T-helper 1 cell treated with Interleukin-12 subunit alpha and Interleukin-12 subunit beta and Interleukin-4 antibody, amounts not matched to agents 30 μg/mL and 1 μg/mL, for 36 hours (primary cell): ENCODE measurements at regions not wholly inside any gene's neighbourhood (a gene's known extent, or its start where the extent isn't known, plus 50 kb on each side); places are given as distances from the start of the nearest gene placed in this dataset.

Source experiments
- H3K27ac Mint-ChIP-seq: one replicate; pipeline ENCODE4 v1.8.0; 2021; ENCODE audit warnings: mild to moderate bottlenecking, mixed read lengths
- H3K27me3 Mint-ChIP-seq: one replicate; pipeline ENCODE4 v1.8.0; 2021; ENCODE audit warnings: low read depth, mixed read lengths
- H3K36me3 Mint-ChIP-seq: one replicate; pipeline ENCODE4 v1.8.0; 2021; ENCODE audit warnings: low read depth, mixed read lengths
- H3K4me1 Mint-ChIP-seq: one replicate; pipeline ENCODE4 v1.8.0; 2021; ENCODE audit warnings: low read depth, mixed read lengths
- H3K4me3 Mint-ChIP-seq: one replicate; pipeline ENCODE4 v1.8.0; 2021; ENCODE audit warnings: mild to moderate bottlenecking, moderate library complexity, mixed read lengths
- H3K9me3 Mint-ChIP-seq: one replicate; pipeline ENCODE4 v1.8.0; 2021; ENCODE audit warnings: mixed read lengths

DNA sequence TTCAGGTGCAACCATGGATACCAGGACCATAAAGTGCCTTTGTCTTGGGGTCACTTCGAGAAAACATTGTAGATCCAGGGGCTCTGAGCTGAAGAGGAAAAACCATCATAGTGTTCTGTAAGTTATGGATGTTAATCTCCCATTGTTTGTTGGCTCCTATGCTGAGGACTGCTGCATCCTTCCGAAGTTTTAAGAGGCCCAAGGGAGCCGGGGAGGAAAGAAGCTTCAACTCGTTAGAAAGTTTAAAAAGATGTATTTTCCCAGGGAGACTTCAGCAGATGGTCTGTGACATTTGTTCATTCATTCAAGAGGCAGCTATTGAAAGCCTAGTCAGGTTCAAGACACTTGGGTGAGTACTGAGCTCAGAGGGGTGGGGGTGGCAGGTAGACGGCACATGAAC, 378.8 kb upstream of the TBX3 start:
- peaks cover 3% of the 10 kb centered on the region for H3K9me3 Mint-ChIP-seq
- no peak overlapping the region for H3K27ac Mint-ChIP-seq
- H3K36me3 Mint-ChIP-seq = no peaks in the 10 kb centered on the region

DNA sequence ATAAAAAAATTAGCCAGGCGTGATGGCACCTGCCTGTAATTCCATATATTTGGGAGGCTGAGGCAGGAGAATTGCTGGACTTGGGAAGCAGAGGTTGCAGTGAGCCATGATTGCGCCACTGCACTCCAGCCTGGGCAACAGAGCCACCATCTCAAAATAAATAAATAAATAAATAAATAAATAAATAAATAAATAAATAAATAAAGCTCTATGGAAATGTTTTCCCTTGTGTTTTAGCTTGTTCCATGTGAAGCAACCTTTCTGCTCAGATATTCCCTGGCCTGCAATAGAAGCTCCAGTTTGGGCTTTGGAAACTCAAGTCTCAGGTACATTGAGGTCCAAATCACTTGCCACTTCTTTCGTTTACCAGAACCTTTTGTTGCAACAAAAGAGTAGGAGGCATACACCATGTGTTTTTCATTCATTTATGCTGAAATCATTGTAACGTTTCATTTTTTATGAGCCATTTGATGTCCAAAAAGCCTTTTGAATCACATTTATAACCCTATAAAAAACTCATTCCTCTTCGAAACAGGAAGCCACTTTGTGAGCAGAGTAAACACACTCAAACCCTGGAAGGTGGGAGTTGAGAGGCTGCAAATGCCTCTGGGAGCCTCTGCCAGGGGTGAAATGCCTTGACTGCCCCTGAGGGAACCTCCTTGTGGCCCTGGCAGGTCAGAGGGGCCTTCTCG, 376.6 kb upstream of the TBX3 start:
- no peaks in the 10 kb centered on the region for H3K4me1 Mint-ChIP-seq
- H3K4me3 Mint-ChIP-seq = no peak overlapping the region
- no peak overlapping the region for H3K27ac Mint-ChIP-seq
- no peaks in the 10 kb centered on the region for H3K27me3 Mint-ChIP-seq
- no peaks in the 10 kb centered on the region for H3K36me3 Mint-ChIP-seq
- H3K9me3 Mint-ChIP-seq = no peaks in the 10 kb centered on the region

More for the DNA sequence above, 378.8 kb upstream of the TBX3 start:
- Mint-ChIP-seq H3K4me1 (no peaks in the 10 kb centered on the region), H3K4me3 (no peak overlapping the region), H3K27me3 (no peaks in the 10 kb centered on the region)

DNA sequence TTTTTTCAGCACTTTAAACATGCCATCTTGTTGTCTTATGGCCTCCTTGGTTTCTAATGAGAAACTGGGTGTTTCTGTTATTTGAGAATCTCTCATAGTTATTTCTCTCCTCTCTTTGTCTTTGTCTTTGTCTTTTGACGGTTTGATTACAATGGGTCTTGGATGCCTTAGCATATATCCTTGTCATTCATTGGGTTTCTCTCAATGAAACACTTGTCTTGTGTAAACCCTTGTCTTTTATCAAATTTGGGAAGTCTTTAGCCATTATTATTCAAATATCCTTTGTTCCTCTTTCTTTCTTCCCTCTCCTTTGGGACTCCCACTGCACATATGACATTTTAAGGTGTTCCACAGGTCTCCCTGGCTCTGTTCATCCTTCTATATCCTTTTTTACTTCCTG, 373.5 kb upstream of the TBX3 start:
- Mint-ChIP-seq H3K36me3 (no peaks in the 10 kb centered on the region), H3K4me3 (no peak overlapping the region), H3K9me3 (no peaks in the 10 kb centered on the region), H3K4me1 (no peaks in the 10 kb centered on the region), H3K27me3 (no peaks in the 10 kb centered on the region), H3K27ac (no peak overlapping the region)

DNA sequence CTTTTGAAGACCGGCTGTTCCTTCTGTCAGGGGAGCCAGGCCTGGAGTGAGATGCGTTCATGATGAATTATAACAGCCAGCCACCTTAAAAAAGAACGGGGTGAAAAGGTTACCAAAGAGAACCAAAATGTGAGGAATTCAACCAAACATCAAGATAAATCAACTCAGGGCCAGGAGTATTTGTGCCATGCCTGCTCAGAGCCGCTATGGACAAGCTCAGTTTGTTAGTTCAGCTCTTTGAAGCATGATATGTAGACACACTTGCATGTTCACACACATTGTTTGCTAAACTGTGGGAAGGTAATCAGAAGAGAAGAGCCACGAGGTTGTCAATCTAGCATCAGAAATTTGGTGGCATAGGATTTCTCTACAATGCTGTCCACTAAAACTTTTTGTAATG, 367.4 kb upstream of the TBX3 start:
- no peaks in the 10 kb centered on the region for H3K4me1 Mint-ChIP-seq

DNA sequence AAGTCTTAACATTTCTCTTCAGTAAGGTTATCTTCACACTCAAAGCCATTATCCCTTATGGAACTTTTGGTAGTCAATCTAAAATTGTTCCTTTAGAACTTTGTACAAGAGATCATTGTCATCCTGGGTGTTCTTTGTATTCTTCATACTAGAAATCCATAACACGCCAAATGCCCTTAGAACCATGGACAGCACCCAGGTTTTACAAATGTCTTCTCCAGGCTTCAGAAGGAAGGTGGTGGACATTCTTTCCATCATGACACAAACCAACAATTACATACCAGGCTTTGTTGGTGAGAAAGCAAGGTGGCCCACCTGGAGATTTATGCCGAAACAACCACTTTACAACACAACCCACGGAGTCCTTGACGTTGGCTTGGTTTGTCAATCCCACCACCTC, 365.6 kb upstream of the TBX3 start:
- no peaks in the 10 kb centered on the region for H3K27me3 Mint-ChIP-seq
- no peak overlapping the region for H3K27ac Mint-ChIP-seq
- no peak overlapping the region for H3K4me3 Mint-ChIP-seq
- H3K9me3 Mint-ChIP-seq = no peaks in the 10 kb centered on the region
- H3K36me3 Mint-ChIP-seq = no peaks in the 10 kb centered on the region
- H3K4me1 Mint-ChIP-seq = no peaks in the 10 kb centered on the region

More for the DNA sequence above, 367.4 kb upstream of the TBX3 start:
- H3K27ac Mint-ChIP-seq = no peak overlapping the region
- H3K36me3 Mint-ChIP-seq = no peaks in the 10 kb centered on the region
- no peak overlapping the region for H3K4me3 Mint-ChIP-seq
- H3K9me3 Mint-ChIP-seq = no peaks in the 10 kb centered on the region
- no peaks in the 10 kb centered on the region for H3K27me3 Mint-ChIP-seq

DNA sequence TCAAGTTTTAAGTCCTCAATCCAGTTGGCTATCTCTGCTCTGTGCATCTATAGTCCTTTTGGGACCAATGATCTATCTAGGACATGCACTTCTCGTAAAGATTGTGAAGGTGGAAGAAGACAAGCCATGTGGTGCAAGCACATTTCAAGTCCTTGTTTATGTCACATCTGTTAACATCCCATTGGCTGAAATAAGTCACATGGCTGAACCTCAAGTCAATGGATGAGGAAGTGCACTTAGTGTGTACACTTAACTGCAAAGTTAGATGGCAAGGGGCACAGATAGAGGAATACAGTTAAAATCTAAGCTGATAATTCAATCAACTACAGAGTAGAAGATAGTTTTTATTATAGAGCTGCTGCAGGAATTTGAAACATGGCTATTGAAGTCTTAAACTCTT, 362.8 kb upstream of the TBX3 start:
- Mint-ChIP-seq H3K9me3 (no peaks in the 10 kb centered on the region), H3K36me3 (no peaks in the 10 kb centered on the region), H3K4me1 (no peaks in the 10 kb centered on the region), H3K27me3 (no peaks in the 10 kb centered on the region), H3K4me3 (no peak overlapping the region), H3K27ac (no peak overlapping the region)

DNA sequence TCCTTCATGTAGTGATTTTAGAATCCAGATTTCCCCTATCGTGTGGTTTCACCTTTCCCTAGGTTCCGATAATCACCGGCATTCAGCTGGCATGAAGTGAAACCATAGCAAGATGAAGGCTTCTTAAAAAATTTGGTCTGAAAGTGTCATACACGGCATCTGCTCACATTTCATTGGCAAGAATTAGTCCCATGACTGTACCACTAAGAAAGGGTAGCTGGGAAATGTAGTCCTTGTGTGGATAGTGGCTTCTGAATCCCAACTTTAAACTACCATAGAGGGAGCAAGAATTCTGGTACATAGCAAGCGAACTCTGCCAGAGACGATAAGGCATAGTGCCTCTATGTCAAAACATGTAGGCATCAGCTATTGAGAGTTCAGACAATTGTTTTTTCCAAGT, 360.1 kb upstream of the TBX3 start:
- Mint-ChIP-seq H3K36me3 (no peaks in the 10 kb centered on the region), H3K27ac (no peak overlapping the region), H3K4me1 (no peaks in the 10 kb centered on the region), H3K9me3 (no peaks in the 10 kb centered on the region), H3K27me3 (no peaks in the 10 kb centered on the region), H3K4me3 (no peak overlapping the region)

DNA sequence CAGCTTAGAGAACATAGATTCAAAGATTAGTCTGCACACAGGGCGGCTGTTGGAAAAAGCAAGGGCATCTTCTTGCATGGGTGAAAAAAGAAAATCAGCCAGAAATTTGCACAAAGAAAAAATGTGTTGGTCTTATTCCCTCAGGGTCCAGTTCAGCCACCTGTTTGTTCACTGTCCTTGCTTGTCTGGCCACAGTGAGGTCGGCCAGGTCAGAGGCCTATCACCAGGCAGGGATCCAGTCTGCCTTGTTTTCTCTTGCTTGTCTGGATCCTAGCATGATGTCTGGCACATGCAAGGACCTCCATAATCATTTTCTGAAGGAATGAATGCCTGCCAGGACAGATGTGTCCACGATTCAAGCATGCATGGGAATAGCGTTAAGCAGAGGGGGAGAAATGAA, 359.1 kb upstream of the TBX3 start:
- Mint-ChIP-seq H3K27me3 (no peaks in the 10 kb centered on the region), H3K36me3 (no peaks in the 10 kb centered on the region), H3K9me3 (no peaks in the 10 kb centered on the region), H3K27ac (no peak overlapping the region), H3K4me1 (no peaks in the 10 kb centered on the region), H3K4me3 (no peak overlapping the region)

DNA sequence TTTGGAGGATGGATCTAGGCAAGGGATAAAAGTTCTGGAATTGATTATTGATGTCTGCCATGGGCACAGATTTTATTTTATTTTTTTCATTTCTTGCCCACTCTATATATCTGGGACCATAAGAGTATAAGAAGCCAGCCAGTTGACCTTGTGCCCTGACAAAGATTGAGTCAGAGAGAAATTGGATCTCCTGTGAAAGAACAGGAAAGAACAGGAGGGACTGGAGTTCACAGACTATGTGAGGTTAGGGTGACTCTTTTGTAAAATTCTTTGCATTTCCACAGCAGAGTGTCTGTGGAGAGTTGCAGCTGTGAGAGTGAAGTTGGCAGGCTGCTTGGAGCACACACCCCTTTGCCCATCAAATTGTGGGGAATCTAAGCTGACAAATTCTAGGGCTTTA, 358.4 kb upstream of the TBX3 start:
- Mint-ChIP-seq H3K4me1 (no peaks in the 10 kb centered on the region), H3K27ac (no peak overlapping the region), H3K36me3 (no peaks in the 10 kb centered on the region), H3K4me3 (no peak overlapping the region), H3K27me3 (no peaks in the 10 kb centered on the region), H3K9me3 (no peaks in the 10 kb centered on the region)

DNA sequence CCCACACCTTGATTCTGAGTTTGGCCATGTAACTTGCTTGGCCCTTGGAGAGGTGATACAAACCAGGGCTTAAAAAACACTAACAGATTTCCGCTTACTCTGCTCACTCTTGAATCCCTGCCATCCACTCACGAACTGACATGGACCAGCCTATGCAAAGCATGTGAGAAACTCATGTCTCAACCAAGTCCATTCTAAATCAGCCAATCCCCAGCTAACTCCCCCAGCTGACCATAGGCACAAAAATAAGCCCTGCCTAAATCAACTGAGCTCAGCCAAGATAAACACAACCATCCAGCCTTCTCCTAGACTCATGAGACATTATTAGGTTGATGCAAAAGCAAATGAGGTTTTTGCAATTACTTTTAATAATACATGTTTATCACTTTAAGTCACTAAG, 353.9 kb upstream of the TBX3 start:
- H3K36me3 Mint-ChIP-seq = no peaks in the 10 kb centered on the region
- H3K27me3 Mint-ChIP-seq = no peaks in the 10 kb centered on the region
- H3K27ac Mint-ChIP-seq = no peak overlapping the region
- H3K4me3 Mint-ChIP-seq = no peak overlapping the region
- no peaks in the 10 kb centered on the region for H3K9me3 Mint-ChIP-seq
- no peaks in the 10 kb centered on the region for H3K4me1 Mint-ChIP-seq

DNA sequence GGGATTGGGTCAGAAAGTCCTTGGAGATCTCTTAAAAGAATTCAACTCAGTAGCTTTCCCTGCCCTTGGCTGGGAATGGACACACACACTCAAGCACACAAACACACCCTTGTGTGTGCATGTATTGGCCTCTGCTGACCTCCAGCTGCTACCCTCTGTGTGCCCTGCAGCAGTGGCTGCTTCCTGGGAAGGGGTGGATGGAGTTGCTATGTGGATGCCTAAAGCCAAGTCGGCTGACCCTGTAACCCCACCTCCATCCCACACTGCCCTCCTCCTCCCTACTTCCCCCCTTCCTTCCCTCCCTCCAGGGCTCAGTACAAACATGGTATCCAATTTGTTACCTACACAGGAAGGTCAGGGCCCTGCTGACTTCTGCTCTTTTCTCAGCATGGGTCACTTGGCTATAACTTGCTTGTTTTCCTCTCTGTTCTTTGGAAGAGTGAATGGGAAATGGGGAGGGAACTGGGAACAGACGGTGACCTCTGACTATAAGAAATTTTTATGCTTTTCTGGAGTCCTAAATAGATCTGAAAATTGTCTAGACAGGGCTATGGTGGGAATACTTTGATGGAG, 351.6 kb upstream of the TBX3 start:
- Mint-ChIP-seq H3K4me1 (no peaks in the 10 kb centered on the region), H3K4me3 (no peak overlapping the region), H3K36me3 (no peaks in the 10 kb centered on the region), H3K27ac (no peak overlapping the region), H3K27me3 (no peaks in the 10 kb centered on the region), H3K9me3 (no peaks in the 10 kb centered on the region)

DNA sequence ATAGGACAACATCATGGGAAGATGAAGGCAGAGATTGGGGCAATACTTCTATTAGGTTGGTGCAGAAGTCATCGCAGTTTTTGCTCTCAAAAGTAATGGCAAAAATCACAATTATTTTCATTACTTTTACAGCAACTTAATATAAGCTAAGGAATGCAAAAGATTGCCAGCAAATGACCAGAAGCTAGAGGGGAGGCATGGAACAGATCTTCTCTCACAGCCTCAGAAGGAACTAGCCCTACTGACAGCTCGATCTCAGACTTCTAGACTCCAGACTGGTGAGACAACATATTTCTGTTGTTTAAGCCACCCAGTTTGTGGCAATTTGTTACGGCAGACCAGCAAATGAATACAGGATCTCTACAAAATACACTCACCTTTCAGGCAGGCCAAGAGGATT, 348.5 kb upstream of the TBX3 start:
- Mint-ChIP-seq H3K27ac (no peak overlapping the region), H3K27me3 (no peaks in the 10 kb centered on the region), H3K4me3 (no peak overlapping the region), H3K4me1 (no peaks in the 10 kb centered on the region), H3K36me3 (no peaks in the 10 kb centered on the region), H3K9me3 (no peaks in the 10 kb centered on the region)

DNA sequence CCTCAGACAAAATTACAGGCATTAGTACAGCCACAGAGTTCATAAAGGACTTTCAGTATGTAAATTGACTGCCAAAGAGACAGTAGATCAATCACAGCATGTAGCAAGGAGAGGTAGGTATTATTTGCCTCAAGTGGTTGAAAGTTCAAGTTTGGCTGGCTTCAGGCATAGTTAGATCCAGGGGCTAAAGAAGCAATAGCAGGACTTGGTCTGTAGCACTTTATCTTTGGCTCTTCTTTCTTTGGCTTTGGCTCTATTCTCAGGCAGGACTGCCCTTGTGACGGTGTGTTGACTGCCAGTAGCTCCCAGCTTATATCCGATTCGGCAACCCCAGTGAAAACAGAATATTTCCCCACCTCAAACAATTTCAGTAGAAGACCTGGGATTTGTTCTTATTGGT, 346.0 kb upstream of the TBX3 start:
- no peak overlapping the region for H3K27ac Mint-ChIP-seq
- H3K4me1 Mint-ChIP-seq = no peaks in the 10 kb centered on the region
- no peaks in the 10 kb centered on the region for H3K36me3 Mint-ChIP-seq
- no peak overlapping the region for H3K4me3 Mint-ChIP-seq
- H3K27me3 Mint-ChIP-seq = no peaks in the 10 kb centered on the region
- H3K9me3 Mint-ChIP-seq = peaks cover 4% of the 10 kb centered on the region

DNA sequence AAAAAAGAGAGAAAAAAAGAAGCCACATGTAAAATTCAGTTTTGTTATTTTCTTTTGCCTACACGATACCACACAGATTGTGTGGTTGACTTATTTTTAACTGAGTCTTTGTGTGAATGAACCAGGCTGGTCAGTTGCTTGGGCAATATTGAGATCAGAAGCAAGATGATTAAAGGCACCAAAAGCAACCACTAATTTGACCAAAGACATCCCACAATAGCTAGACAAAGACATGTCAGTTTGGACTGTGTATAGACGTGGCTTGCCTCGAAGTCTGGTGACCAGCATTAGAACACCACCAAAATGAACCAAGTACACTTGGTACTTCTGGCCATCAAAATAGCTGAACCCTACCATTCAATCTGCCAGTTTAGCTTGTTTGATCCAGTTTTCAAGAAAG, 340.6 kb upstream of the TBX3 start:
- H3K4me1 Mint-ChIP-seq = no peaks in the 10 kb centered on the region
- H3K27ac Mint-ChIP-seq = no peak overlapping the region
- H3K27me3 Mint-ChIP-seq = no peaks in the 10 kb centered on the region
- no peaks in the 10 kb centered on the region for H3K36me3 Mint-ChIP-seq
- H3K4me3 Mint-ChIP-seq = no peak overlapping the region
- H3K9me3 Mint-ChIP-seq = peaks cover 10% of the 10 kb centered on the region

DNA sequence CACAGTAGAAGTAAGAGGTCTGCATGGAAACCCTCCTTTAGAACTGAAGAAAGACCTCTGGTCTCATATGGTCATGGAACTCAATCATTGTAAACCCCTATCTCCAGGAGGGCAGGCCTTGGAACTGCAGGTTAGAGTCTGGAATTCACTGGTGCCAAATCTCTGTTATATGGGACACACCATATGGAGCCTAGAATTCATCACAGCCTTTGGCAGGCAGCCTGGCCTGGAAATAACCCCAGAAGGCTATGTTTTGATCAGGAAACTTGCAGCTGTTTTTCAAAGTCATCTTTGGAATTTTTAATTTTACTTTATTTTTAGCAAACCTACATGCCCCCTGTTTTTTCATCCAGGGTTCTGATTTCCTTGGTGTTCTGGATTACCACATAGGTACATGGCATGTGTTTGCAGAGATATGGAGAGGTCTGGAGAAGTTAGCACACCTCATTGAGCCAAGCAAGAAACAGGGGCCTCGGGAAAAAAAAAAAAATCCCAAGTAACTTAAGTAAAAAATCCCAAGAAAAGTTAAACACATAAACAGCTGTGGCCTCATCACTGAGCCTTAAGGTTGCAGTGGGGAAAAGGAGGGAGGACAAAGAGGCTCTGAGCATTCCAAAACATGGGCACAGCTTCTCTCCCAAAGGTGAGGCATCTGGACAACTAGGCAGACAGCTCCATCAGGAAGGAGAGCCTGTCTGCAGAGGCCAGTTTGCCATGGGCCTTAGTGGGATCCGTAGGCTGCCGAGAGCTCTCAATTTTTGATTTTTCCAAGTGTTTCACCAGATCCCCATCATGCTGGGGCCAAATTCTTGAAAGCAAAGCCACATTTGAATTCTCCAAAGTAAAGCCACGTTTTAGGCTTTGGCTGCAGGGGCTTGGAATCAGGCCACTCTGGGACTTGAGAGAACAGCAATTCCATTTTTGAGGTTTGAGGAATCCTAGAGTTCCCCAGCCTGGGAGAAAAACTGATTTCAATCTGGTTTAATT, 339.6 kb upstream of the TBX3 start:
- H3K27me3 Mint-ChIP-seq = no peaks in the 10 kb centered on the region
- H3K27ac Mint-ChIP-seq = no peak overlapping the region
- H3K4me3 Mint-ChIP-seq = no peak overlapping the region
- no peaks in the 10 kb centered on the region for H3K36me3 Mint-ChIP-seq
- H3K9me3 Mint-ChIP-seq = peaks cover 10% of the 10 kb centered on the region
- no peaks in the 10 kb centered on the region for H3K4me1 Mint-ChIP-seq
